HG02759 (cell line): ENCODE measurements at regions not wholly inside any gene's neighbourhood (a gene's known extent, or its start where the extent isn't known, plus 50 kb on each side); places are given as distances from the start of the nearest gene placed in this dataset.

Experiments
- ATAC-seq: cut with Tn5 transposase; IDR thresholded peaks from one replicate; pipeline ENCODE4 v1.9.1; 2021; ENCODE audit warnings: mild to moderate bottlenecking, moderate library complexity; ENCODE audit not compliant: unreplicated experiment

DNA sequence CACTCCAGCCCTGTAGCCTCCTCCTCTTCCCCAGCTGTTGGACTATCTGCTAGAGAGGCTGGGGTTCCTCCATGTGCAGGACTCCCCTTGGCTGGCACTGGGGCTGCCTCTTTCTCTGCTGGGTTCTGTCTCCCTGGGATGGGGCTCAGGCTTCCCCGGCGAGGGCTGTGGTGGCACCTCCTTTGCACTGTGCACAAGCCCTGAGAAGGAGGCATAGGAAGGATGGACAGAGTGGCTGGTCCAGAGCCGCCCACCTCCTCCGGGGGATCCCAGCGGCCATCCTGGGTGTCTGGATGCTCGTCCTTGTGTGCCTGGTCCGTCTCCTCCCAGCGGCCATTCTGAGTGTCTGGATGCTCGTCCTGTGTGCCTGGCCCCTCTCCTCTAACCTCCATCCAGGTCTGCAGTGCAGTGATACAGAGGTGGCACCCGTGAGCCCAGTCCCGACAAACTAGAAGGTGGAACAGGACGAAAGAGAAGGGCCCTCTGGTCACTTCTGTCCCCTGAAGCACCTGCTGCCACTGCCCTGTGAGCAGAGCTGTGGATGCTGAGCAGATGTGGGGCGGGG lies 633.7 kb downstream of the BRD1 start:
- no peak for ATAC-seq

DNA sequence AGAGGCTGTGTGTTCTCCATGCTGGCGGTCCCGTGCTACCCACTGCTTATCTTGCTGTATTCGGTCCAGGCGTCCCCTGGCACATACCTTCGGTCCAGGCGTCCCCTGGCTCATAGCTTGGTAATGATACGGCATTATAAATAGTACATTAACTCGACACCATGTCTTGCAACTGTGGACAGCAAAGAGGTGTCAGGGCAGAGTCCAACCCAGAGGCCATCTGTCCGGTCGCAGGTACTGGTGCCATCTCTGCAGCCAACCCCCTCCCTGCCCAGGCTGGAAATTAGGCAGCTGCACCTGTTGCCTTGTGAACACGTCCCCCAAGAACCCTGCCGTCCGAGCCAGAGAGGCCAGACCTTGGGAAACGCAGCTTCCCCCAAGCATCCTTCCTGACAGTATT lies 634.3 kb downstream of the BRD1 start:
- no peak for ATAC-seq

DNA sequence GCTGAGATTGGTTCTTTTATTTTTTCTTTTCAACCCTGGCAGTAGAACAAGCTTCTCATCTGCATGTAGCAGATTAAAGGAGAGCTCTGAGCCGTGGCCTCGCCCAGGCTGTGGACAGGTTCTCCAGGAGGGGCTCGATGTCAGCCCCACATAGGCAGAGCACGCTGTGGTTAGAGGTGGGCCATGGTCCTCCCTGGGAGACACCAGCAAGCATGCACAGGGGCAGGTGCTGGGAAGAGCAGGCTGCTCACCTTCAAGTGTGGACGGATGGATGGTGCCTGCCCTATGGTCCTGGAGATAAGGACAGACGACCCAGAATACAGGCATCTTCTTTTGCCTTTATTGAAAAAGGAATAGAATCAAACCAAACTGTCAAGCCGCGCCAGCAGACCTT lies 634.8 kb downstream of the BRD1 start:
- no peak for ATAC-seq

DNA sequence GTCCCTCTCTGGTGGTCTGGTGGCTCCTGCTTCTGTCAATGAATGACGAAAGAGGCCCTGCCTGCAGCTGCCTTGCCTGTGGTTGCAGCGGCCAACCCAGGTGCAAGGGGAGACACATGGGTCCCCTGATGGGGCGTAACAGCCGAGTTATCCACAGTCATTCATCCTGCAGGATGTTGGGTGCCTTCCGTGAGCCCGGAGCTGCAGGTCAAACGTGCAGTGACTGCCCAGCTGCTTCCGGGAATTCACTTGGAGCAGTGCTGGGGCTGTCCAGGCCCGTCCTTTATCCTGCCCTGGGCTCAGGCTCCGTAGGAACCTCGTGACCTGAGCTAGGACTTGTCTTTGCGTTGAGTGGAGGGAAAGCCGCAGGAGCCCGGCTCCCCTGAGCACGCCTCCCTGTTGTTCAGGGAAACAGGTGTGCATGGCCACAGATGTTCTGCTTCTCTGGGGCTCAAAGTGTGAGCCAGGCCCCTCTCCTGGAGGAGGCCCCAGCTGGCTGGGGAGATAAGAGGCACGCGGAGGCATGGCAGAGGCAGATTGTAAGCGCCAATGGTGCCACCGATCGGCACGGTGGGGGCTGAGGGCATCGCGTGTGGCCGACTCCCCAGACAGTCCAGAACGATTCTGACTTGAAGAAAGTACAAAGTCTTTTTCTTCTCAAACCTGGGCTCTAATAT lies 635.4 kb downstream of the BRD1 start:
- no peak for ATAC-seq

DNA sequence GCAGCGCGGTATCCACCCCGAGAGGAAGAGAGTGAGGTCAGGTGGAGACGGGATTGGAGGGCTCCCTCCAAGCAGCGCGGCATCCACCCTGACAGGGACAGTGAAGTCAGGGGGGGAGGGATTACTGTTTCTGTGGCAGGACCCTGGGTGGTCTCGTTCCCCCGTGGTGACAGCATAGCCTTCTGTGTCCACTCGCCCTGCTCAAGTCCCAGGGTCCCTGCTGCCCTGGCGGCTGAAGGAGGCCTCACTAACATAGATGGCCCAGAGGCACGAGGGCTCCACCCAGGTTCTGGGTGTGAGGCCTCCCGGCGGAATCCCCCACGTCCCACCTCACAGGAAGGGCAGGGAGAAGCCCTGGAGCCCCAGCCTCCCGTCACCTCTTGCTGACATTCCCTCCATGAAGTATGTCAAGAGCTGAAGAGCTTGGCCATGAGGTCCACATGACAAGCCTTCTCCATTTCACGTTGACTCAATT lies 636.1 kb downstream of the BRD1 start:
- ATAC-seq, result no peak

DNA sequence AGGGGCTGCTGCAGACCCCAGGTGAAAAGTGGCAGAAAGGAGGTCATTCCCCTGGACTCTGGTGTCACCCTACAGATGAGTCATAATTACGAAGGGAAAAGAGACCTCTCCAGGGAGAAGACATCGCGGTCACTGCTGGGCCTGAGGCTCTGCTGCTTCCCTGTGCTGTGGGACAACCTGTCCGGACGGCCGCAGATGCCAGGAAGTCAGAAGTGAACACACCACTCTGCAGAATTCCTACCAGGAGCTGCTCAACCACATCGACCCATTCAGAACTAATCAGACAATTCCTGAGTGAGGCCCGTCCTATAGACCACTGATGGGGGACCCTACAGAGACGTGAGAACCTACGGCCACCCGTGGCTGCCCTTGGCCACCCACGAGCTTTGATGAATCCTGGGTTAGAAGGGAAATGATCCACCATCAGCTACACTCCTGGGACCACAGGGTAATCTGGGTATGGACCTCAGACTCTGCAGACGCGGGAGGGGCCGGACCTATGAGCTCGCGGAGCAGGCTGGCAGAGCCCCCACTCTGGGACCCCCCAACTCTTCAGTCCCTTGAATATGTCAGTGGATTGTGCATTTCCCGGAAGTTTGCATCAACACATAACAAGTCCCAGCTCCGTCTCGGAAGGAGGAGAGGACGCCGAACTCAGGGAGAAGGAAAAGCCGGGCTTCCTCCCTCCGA lies 636.7 kb downstream of the BRD1 start:
- ATAC-seq, result no peak

DNA sequence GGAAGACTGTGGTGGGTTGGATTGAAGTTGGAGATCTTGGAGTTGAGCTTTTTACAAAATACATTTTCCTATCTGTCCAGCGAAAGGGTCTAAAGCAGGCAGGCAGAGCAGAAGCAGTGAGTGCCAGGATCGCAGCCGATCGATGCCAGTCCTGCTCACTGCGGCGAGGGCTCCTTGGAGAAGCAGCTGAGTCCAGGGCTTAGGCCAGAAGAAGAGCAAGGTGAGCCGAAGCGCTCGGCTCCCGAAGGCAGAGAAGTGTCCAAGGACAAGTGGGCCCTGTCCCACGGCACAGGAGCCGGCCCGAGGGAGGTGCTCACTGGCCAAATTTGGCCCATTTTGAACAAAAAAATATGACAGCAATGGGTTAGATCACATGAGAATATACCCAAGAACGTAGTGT lies 637.8 kb downstream of the BRD1 start:
- no peak for ATAC-seq

DNA sequence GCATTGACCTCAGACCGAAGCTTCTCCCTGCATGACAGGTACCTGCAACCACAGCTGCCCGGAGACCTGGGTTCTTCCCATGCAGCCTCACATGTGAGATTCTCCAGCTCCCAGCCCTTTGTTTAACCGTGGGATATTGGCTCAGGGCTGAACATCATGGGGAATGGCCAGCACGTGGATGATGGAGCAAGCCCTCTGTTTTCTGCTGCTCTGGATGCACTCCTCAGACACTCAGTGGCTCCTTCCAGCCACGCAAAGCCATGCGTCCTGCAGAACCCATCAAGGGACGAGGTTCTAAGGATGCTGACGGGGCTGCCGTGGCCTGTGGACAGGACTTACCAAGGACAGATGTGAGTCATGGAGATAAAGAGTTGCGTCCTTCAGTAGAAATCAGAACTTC lies 639.1 kb downstream of the BRD1 start:
- ATAC-seq, result no peak

DNA sequence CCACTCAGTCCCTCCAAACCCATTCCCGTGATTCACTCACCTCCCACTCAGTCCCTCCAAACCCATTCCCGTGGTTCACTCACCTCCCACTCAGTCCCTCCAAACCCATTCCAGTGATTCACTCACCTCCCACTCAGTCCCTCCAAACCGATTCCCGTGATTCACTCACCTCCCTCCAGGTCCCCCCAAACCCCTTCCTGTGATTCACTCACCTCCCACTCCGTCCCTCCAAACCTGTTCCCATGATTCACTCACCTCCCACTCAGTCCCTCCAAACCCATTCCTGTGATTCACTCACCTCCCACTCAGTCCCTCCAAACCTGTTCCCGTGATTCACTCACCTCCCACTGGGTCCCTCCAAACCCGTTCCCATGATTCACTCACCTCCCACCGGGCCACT lies 639.6 kb downstream of the BRD1 start:
- ATAC-seq, result no peak

DNA sequence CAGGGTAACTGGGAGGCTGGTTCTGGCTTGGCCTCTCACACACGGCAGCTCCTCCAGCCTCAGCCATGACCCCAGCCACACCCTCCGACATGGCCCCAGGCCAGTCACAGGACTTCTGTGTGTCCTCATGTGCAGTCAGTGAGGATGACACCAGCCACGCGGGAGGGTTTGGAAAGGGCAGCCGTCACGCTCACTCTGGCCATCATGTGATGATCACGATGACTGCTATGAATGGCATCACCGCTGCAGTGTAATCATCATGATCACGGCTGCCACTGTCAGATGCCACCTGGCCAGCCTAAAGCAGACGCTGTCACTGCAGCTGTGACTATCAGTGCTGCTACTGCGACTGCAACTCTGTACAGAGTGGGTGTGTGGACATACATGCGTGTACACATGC lies 640.9 kb downstream of the BRD1 start:
- no peak for ATAC-seq

DNA sequence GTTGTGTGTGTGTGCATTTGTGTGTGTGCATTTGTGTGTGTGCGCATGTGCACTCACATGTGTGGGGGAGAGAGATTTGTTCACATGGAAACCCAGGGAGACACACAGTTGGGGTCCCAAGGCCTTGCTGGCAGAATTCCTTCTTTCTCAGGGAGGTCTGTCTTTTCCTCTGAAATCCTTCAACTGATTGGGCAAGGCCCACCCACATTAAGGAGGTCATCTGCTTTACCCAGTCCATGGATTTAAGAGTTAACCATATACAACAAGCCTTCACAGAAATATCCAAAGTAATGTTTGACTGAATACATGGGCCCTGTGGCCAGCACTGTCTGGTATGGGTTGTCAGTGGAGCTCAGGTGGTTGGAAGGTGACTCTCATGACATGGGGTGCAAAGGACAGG lies 641.4 kb downstream of the BRD1 start:
- ATAC-seq, result no peak

DNA sequence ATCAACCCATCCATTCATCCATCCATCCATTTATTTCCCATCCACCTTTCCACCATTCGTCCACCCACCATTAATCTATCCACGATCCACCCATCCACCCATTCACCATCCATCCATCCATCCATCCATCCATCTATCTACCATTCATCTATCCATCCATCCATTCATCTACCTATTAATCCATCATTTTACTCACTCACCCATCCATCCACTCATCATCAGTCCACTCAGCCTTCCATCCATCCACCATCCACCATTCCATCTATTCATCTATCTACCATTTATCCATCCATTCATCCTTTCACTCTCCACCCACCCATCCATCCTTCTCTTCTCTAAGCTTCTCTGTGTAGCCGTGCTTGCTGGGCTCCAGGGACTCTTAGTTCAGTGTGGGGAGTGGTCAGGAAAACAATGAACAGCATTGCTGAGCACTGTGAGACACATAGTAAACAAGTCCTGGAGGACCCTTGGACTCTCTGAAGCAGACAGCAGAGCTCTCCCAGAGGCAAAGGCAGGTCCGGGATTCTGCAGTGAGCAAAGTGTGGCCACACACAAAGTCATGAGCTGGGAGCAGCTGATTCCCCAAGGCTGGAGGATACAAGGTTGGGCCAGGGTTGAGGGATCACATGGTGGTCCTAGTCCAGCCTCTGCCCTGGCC lies 642.2 kb downstream of the BRD1 start:
- ATAC-seq, result no peak

DNA sequence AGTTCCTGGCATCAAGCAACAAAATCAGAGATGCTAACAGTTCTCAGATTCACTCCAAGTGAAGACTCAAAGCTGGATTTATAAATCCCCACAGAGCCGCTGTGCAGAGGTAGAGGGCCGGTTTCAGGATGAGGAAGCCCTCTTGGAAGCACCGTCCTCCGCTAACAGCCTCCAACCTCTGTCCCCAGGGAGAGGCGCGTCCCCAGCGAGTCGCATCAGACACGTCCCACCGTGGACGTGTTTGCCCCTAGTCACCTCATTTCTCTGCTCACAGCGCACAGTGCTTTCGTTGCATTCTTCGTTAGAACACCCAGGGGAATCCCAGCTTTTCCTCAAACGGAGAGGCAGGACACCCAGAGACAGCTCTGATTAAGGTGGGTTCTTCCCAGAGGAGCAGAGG lies 642.9 kb downstream of the BRD1 start:
- no peak for ATAC-seq

DNA sequence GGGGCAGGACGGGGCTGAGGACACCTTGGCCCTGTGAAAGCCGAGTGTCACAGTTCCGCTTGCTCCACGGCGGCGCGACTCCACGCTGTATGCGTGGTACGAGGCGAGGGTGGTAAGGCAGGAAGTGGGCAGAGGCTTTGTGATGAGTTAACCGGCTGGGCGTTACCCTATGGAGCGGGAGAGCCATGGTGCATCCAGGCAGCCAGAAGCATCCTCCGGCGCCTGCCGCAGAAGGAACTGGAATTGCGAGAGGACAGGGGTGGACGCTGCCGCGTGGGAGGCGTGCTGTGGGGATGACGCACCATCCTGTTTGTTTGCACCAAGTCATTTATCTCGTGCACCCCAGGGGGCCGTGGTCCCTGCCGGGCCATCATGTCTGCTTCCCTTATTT lies 643.9 kb downstream of the BRD1 start:
- no peak for ATAC-seq

DNA sequence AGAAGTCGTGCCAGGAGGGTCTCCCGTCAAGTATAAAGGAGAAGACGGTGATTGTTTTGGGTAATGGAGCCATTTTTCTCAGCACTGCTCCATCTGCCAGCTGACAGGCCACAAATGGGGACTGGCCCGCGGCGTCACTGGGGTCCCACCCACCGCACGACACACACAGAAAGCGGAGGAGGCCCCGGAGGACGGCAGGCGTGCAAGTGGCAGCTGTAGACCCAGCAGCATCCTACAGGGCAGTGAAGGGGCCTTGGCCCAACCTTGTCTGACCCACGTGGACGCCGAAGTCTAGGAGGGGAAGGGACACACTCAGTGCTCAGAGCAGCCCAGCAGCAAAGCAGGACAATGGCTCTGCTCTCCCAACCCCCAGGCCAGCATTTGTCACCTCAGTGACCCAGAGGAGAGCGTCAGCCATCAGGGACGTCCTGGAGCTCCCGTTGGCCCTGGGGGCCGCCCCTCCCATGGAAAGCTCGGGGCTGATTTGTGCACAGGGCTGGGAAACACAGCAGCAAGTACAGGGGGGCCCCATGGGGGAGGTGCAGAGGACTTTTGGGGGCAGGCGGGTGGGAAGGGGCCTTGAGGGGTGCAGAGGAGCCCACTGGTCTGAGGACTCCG lies 644.4 kb downstream of the BRD1 start:
- no peak for ATAC-seq

DNA sequence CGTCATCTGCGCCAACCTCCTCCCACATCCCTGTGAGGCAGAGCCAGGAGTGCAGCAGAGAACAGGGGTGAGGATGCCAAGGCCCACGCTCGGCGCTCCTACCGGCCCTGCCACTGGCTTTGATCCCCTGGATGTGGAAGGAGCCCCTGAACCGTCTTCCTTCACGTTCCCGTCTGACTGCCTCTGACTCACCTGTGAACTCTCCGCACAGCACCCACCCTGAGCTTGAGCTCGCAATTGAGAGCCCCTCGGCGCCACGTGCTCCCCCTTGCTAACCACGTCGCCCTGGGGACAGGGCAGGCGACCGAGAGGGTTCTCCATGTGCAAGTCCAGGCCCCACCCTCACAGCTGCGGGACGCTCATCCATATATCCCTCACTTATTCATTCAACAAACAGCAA lies 645.3 kb downstream of the BRD1 start:
- no peak for ATAC-seq

DNA sequence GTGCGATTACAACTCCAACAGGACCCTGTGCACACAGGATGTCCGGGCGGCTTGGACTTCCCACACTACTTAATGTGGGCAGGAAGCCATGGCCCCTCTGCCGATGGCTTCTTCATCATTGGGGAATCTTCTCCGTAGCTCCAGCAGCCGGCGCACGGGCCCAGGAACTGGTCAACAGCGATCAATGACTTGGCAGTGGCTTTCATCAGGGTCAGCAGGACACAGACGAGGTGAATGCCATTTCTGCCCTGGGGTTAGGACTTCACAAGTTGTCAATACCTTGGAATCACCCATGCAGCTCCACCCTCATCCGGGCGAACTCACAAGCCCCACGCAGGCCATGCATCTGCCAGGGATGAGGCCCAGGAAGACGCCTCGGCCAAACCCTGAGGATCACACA lies 645.7 kb downstream of the BRD1 start:
- ATAC-seq, result no peak

DNA sequence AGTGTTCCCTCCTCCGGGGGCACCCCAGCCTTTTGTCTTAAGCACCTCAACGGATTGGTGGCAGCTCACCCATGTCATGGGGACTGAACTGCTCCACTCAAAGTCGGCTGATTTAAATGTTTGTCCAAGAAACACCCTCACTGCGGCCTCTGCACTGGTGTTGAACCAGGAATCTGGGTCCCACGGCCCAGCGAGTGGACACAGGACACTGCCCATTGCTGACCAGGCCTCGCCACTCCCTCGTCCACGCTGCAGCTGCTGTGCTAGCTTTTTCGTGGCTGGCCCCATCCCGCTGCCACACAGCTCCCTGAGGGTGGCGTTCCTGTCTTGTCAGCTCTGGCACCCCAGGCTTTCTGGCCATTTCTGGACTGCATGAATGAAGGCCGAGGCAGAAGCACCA lies 646.2 kb downstream of the BRD1 start:
- ATAC-seq, result no peak

DNA sequence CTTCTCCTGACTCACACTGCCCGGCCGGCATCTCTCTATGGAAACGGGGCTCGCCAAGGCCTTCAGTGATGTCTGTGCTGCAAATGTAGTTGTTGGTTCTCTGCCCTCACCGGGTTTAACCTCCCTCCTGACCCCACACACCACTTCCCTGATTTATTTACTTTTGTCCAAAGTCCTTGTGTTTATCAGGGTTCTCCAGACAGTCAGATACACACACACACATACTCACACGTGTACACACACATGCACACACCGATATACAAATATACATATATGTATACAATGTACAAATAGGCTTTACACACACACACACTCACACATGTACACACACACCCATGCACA lies 647.0 kb downstream of the BRD1 start:
- no peak for ATAC-seq

DNA sequence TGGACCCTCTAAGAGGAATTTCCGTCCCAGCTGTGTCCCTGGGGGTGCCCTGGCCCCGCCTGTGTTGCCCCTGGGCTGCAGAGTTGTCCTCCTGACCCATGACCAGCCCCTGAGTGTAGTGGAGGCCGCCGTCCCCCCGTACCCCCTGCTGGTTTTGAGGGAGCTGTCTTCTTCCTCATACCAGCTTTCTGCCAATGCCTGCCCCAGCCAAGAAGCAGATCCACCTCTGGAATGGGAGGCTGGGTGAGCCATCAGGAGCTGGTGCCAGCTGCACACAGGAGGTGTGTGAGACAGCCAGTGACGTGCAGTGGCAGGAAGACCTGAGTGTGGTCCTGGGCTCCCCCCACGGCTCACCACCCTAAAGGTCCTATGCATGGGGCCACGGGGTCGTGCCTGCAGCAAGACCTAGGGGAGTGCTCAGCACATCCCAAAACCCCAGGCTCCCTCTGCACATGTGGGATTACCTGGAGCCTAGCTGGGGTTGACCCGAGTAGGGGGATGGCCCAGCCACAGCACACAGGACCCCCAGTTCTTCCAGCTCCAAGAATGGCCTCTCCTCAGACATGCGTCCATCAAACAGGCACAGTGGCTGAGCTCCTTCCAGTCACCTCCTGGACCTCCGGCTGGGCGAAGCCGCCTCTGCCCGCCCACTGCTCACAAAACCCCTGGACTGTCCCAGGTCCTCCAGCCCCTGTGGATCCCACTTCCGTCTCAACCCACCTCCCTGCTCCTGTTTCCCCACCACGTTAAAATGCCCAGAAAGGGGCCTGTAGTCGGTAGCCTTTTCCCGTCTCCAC lies 647.6 kb downstream of the BRD1 start:
- ATAC-seq, result no peak

DNA sequence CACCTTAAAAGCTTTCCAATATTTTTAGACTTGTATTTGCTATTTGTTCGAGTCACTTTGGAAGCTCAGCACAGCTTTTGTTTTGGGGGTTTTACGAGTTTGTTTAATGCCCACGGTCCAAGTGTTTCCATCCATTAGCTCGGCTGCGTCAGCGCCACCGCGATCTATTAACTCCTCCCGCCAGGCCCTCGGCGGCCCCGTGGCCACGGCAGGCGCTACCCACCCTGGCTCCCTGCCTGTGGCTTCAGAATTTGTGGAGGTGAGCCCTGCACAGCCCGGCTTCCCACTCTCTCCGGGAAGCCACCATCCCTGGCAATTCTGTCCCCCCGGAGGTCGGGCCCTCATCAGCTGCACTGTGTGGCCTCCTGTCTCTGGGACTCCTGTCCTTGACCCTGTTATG lies 648.5 kb downstream of the BRD1 start:
- no peak for ATAC-seq
